DND-41 (cell line): ENCODE measurements at regions not wholly inside any gene's neighbourhood (a gene's known extent, or its start where the extent isn't known, plus 50 kb on each side); places are given as distances from the start of the nearest gene placed in this dataset.

ENCODE experiments used
- CTCF ChIP-seq: IDR thresholded peaks from 2 replicates; pipeline ENCODE4 v1.5.1; 2012; ENCODE audit warnings: borderline replicate concordance, low read length, moderate library complexity, mild to moderate bottlenecking; ENCODE audit not compliant: poor library complexity, severe bottlenecking; ENCODE audit errors: extremely low read depth
- EZH2 ChIP-seq: IDR thresholded peaks from 3 replicates; pipeline ENCODE4 v1.6.1; 2012; ENCODE audit warnings: borderline replicate concordance, low read depth, mild to moderate bottlenecking, moderate library complexity, low read length, inconsistent platforms; ENCODE audit not compliant: severe bottlenecking

GRCh38 chr7:140281255-140281654, 104.5 kb upstream of the KDM7A start:
- TF ChIP-seq EZH2 (no peak), CTCF (no peak)
